ENCODE measurements at regions not wholly inside any gene's neighbourhood (a gene's known extent, or its start where the extent isn't known, plus 50 kb on each side); places are given as distances from the start of the nearest gene placed in this dataset.

- DNase-seq (no peak), ATAC-seq (peak; percentile 17)
- Histone ChIP-seq H3K36me3 (no peaks in the 10 kb centered on the region), H3K27ac (no peak overlapping the region), H3K27me3 (no peaks in the 10 kb centered on the region), H3K9me3 (no peaks in the 10 kb centered on the region), H3K4me3 (no peak overlapping the region), H3K4me1 (peaks cover 0 to 7% of the 10 kb centered on the region in 2 donors)
- TF ChIP-seq CTCF (IDR thresholded peaks at IDR 0.05): no peak
- intact Hi-C loops (cut with DNase I): no loop called here
These were observed 70.8 kb upstream of the ZMIZ1 start for GRCh38 chr10:78997635-78998618.

- TF ChIP-seq CTCF (IDR thresholded peaks at IDR 0.05): no peak
- Histone ChIP-seq H3K4me1 (peaks cover 0 to 7% of the 10 kb centered on the region in 2 donors), H3K9me3 (no peaks in the 10 kb centered on the region), H3K4me3 (no peak overlapping the region), H3K36me3 (no peaks in the 10 kb centered on the region), H3K27ac (no peak overlapping the region), H3K27me3 (no peaks in the 10 kb centered on the region)
- intact Hi-C loops (cut with DNase I): no loop called here
- ATAC-seq: peak; percentile 14
- DNase-seq: no peak
These were observed 67.5 kb upstream of the ZMIZ1 start for GRCh38 chr10:79001082-79001885.

GRCh38 chr10:79002336-79002735 is 66.4 kb upstream of the ZMIZ1 start:
- no peak for ATAC-seq

DNA sequence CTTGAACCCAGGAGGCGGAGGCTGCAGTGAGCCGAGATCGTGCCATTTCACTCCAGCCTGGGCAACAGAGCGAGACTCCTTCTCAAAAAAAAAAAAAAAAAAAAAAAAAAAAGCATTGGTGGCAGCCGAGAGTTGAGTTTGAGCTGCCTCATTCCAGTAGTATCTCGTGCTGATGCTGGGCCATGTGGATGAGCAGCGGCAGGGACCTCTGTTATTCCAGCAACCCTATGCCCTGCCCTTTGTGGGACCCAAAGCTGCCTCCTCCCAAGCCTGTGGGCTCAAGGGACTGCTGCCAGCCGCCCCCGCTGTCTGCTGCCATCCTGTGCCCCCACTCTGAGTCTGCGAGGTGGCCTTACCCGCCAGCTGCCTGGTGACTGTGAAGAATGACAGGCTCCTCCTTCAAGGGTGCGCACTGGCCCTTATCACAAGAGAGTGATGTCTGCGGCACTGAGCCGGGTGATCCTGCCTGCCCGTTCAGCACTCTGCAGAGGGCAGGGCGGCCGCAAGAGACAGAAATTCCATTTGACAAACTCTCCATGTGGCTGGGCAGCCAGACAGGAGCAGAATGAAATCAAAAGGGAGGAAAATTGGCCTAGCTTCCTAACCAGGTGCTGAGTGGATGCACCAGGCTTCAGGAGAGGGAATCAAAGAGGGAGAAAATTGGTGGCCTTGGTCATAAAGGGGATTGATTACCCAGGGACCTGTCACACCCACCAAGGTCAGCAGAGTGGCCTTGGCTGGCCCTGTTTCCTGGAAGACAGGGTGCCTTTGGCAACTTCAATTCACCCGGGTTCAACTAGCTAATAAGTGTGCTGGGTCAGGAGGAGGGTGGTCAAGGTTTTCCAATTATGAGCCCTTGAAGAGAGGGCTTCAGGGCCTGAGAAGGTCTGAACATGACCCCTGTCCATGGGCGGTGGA is 65.3 kb upstream of the ZMIZ1 start:
- Histone ChIP-seq H3K4me3 (no peak overlapping the region), H3K27me3 (no peaks in the 10 kb centered on the region), H3K9me3 (no peaks in the 10 kb centered on the region), H3K4me1 (no peaks in the 10 kb centered on the region), H3K36me3 (no peaks in the 10 kb centered on the region), H3K27ac (no peak overlapping the region)
- ATAC-seq (peak; percentile 56), DNase-seq (no peak)
- intact Hi-C loops (cut with DNase I): no loop called here
- TF ChIP-seq CTCF (IDR thresholded peaks at IDR 0.05): no peak

More at GRCh38 chr10:79002336-79002735, 66.4 kb upstream of the ZMIZ1 start:
- no peaks in the 10 kb centered on the region for H3K27me3 ChIP-seq
- no peak for TF ChIP-seq CTCF (IDR thresholded peaks at IDR 0.05)
- DNase-seq: no peak
- no peak overlapping the region for H3K4me3 ChIP-seq
- no peak overlapping the region for H3K27ac ChIP-seq
- no peaks in the 10 kb centered on the region for H3K9me3 ChIP-seq
- no peaks in the 10 kb centered on the region for H3K36me3 ChIP-seq
- H3K4me1 ChIP-seq: peaks cover 0 to 7% of the 10 kb centered on the region in 2 donors
- intact Hi-C loops (cut with DNase I): no loop called here

Data from left lung (tissue), 4 donors.